ENCODE measurements at regions not wholly inside any gene's neighbourhood (a gene's known extent, or its start where the extent isn't known, plus 50 kb on each side); places are given as distances from the start of the nearest gene placed in this dataset.

DNA sequence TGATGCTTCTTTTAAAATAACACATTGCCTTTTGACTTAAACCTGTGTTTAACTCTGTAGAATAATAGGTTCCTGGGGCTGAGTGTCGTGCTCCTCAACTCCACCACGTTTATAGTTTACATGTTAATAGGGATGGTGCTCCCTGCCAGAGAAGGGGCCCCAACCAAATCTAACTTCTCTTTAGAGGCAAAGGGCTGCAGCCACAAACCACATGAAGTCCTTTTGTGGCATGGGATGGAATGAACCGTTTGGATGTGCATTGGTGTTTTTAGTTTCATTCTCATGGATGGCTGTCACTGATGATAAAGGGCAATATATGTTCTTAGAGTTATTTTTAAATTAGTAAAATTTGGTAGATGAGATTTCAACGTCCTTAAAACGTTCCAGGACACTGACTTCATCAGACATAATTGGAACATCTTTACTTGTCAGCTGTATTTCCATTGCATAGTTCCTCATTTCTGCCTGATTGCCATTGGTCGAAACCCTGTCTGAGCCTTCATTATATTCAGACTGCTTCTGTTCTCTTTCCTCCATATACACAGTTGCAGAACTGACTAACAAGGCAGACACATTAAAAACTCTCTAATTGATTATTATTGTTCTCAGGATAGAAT is 60.4 kb upstream of the HPF1 start:
- DNase-seq (ENCODE audit: low spot score) (no peak), ATAC-seq (no peak)

DNA sequence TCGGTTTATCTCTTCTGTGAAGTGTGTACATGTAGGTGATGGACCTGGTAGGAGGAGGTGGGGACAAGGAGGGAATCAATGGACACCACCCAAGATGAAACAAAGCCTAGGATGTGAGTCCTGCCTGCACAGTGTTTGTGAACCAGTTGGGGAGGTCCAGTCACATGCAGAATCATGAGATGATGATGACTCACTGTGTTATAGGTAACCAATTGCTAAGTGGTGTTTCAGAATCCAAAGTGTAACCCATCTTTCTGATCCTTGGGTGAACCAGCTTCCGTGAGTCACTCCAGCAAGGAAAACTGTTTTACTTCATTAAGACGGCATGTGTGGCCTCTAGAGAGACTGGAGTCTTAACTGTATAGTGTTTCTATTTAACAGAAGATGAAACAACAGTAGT is 57.9 kb upstream of the HPF1 start:
- ATAC-seq (no peak), DNase-seq (ENCODE audit: low spot score) (no peak)

DNA sequence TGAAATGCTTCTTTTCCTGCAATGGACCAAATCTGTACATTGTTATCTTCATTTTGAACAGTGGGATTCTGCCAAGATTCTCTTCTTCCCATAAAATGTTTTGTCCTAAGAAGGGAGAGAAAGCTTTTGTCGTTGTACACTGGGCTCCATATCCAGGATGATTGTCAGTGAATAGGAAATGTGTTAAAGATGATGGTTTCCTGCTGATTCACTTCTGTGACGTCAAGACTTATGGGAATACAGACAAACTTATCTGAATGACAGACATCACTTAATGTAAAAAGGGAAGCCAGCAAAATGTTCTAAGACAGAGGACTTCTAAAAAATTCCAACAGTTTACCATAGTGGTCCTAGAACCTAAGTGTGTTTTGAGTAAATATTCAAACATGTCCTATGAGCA is 53.7 kb upstream of the HPF1 start:
- ATAC-seq (no peak), DNase-seq (ENCODE audit: low spot score) (no peak)

DNA sequence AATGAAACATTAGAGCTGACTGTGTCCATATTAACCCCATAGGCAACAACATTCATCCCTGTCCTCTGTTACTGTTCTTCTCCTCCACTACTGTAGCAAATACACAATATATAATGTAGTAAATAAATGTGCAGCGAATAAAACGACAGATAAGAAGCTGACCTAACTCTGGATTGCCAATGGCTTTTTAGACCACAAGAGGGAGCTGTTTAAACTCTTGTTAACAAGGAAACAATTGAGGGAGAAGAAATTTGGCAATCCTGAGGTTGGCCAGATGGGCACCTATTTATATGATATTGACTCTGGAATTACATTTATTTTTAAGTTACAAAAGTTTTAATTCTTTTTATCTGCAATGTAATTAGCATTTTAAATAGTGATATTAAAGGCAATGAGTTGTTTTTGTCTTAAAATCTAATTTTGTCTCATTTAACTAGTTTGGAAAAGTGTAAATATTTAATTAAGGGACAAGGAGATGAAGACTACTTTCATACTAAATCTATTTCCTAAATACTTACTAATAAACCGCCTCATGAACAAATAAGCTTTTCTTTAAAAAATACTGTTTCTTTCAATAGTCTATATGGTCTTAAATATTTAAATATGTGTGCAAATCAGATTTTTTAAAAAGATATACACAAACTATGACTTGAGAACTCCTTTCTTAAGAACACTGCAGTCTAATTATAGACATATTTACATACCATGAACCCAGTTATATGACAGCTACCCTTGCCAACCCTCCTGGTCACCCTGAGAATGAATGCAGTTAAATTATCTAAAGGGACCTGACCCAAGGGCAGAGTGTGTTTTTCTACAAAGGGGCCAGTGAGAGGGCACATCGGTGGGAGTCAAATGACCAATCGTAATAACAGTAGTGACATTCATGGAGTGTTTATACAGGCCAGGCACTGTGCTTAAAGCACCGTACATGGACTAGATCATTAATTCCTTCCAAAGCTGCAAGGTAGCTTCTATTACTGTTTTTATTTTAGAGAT is 52.9 kb upstream of the HPF1 start:
- DNase-seq (ENCODE audit: low spot score) (no peak), ATAC-seq (peak; percentile 92)

DNA sequence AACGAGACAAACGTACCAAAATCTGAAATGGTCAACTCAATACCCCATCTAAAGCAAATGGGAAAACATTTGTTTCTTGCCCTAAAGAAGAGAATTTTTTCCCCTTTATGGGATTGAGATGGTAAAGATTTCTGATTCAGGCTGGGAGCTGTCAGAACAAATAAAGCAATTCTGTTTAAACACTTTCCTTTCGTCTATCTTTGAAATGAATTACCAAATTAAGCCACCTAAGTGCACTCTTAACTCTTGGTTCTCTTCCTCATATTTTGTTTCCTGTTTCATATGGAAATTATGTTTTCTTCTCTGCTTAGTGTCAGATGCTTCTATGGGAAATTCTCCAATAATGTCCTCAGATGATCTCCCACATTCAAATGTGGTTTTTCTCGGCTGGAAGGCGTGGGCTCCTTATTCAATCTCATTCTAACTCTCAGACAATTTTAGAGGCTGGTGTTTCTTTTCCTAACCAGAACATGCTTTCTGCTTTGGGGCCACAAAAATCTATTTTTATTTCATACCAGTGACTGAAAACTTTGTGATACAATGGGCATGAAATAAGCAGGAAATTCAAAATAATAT is 50.3 kb upstream of the HPF1 start:
- ATAC-seq (no peak), DNase-seq (ENCODE audit: low spot score) (no peak)
